ENCODE measurements at regions not wholly inside any gene's neighbourhood (a gene's known extent, or its start where the extent isn't known, plus 50 kb on each side); places are given as distances from the start of the nearest gene placed in this dataset.
"Not testable (repeated sequence)": the region's sequence is repeated elsewhere in the genome, so short reads cannot be mapped to it uniquely, and the experiment has no call there.

- Histone ChIP-seq H3K9me3 (ENCODE audit: control insufficient read depth, insufficient read depth, low read length) (no peaks in the 10 kb centered on the region), H3K4me1 (ENCODE audit: control insufficient read depth, insufficient read depth, low read length) (no peaks in the 10 kb centered on the region), H3K27me3 (ENCODE audit: control insufficient read depth, insufficient read depth, low read length) (no peaks in the 10 kb centered on the region), H3K4me3 (ENCODE audit: low read depth, low read length) (no peak overlapping the region), H3K9ac (ENCODE audit: low read depth, low read length) (no peak overlapping the region), H3K36me3 (ENCODE audit: control insufficient read depth, insufficient read depth, low read length) (no peaks in the 10 kb centered on the region)
These were observed 119.6 kb upstream of the S1PR3 start for GRCh38 chr9:88871669-88872068.

- H3K4me1 ChIP-seq (ENCODE audit: control insufficient read depth, insufficient read depth, low read length), result no peaks in the 10 kb centered on the region
- H3K4me3 ChIP-seq (ENCODE audit: low read depth, low read length), result no peak overlapping the region
- no peak overlapping the region for H3K9ac ChIP-seq (ENCODE audit: low read depth, low read length)
- no peaks in the 10 kb centered on the region for H3K27me3 ChIP-seq (ENCODE audit: control insufficient read depth, insufficient read depth, low read length)
- H3K9me3 ChIP-seq (ENCODE audit: control insufficient read depth, insufficient read depth, low read length), result no peaks in the 10 kb centered on the region
- H3K36me3 ChIP-seq (ENCODE audit: control insufficient read depth, insufficient read depth, low read length), result no peaks in the 10 kb centered on the region
These were observed 118.9 kb upstream of the S1PR3 start for GRCh38 chr9:88872192-88872946.

DNA sequence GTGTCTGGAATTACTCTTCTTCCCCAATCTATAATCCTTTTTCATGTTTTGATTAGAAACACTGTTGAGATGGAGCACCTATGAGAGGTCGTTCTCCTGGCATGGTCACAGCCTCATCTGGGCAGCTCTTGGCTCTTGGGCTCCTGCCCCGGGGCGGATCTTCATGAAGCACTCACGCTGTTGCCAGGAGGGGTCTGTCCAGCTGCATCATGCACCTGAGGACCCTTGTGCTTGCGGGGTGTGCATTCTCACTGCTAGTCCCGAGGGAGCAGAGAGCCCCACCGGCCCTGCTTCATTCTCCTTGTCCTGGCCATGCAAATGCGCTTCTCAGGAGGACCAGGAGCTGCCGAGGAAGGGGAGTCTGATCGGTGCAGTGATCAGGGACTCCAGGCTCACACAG, 117.6 kb upstream of the S1PR3 start:
- no peaks in the 10 kb centered on the region for H3K9me3 ChIP-seq (ENCODE audit: control insufficient read depth, insufficient read depth, low read length)
- H3K9ac ChIP-seq (ENCODE audit: low read depth, low read length), result no peak overlapping the region
- no peak overlapping the region for H3K4me3 ChIP-seq (ENCODE audit: low read depth, low read length)
- H3K36me3 ChIP-seq (ENCODE audit: control insufficient read depth, insufficient read depth, low read length), result no peaks in the 10 kb centered on the region
- no peaks in the 10 kb centered on the region for H3K27me3 ChIP-seq (ENCODE audit: control insufficient read depth, insufficient read depth, low read length)
- H3K4me1 ChIP-seq (ENCODE audit: control insufficient read depth, insufficient read depth, low read length), result no peaks in the 10 kb centered on the region

GRCh38 chr9:88874391-88874790, 116.9 kb upstream of the S1PR3 start:
- Histone ChIP-seq H3K27me3 (ENCODE audit: control insufficient read depth, insufficient read depth, low read length) (no peaks in the 10 kb centered on the region), H3K4me3 (ENCODE audit: low read depth, low read length) (no peak overlapping the region), H3K9me3 (ENCODE audit: control insufficient read depth, insufficient read depth, low read length) (no peaks in the 10 kb centered on the region), H3K36me3 (ENCODE audit: control insufficient read depth, insufficient read depth, low read length) (no peaks in the 10 kb centered on the region), H3K9ac (ENCODE audit: low read depth, low read length) (no peak overlapping the region), H3K4me1 (ENCODE audit: control insufficient read depth, insufficient read depth, low read length) (no peaks in the 10 kb centered on the region)

- Histone ChIP-seq H3K9me3 (ENCODE audit: control insufficient read depth, insufficient read depth, low read length) (no peaks in the 10 kb centered on the region), H3K4me1 (ENCODE audit: control insufficient read depth, insufficient read depth, low read length) (no peaks in the 10 kb centered on the region), H3K9ac (ENCODE audit: low read depth, low read length) (no peak overlapping the region)
These were observed 115.7 kb upstream of the S1PR3 start for GRCh38 chr9:88875400-88876120.

DNA sequence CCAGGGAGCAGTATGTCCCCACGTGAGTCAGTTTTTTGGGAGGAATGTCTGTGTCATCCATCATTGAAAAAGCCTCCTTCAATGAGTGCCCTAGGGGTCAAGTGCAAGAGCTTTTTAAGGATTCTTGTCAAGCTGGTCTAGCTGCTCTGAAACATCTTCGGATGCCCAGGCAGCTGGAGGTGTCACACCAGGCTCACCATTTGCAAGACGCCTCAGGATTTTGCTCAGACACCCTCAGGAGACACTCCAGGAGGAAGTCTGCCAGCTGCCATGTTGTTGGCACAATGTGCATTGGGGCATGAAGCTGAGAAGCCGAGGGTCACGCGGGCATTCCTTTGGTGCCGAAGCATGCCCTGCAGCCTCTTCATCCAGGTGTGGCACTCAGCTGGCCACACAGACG, 111.1 kb upstream of the S1PR3 start:
- H3K9me3 ChIP-seq (ENCODE audit: control insufficient read depth, insufficient read depth, low read length), result no peaks in the 10 kb centered on the region
- H3K9ac ChIP-seq (ENCODE audit: low read depth, low read length), result no peak overlapping the region
- no peak overlapping the region for H3K4me3 ChIP-seq (ENCODE audit: low read depth, low read length)
- H3K27me3 ChIP-seq (ENCODE audit: control insufficient read depth, insufficient read depth, low read length), result no peaks in the 10 kb centered on the region
- H3K4me1 ChIP-seq (ENCODE audit: control insufficient read depth, insufficient read depth, low read length), result no peaks in the 10 kb centered on the region
- no peaks in the 10 kb centered on the region for H3K36me3 ChIP-seq (ENCODE audit: control insufficient read depth, insufficient read depth, low read length)

More at GRCh38 chr9:88875400-88876120, 115.7 kb upstream of the S1PR3 start:
- Histone ChIP-seq H3K4me3 (ENCODE audit: low read depth, low read length) (no peak overlapping the region), H3K36me3 (ENCODE audit: control insufficient read depth, insufficient read depth, low read length) (no peaks in the 10 kb centered on the region), H3K27me3 (ENCODE audit: control insufficient read depth, insufficient read depth, low read length) (no peaks in the 10 kb centered on the region)

GRCh38 chr9:88884291-88884690, 107.0 kb upstream of the S1PR3 start:
- not testable (repeated sequence) for H3K9me3 ChIP-seq (ENCODE audit: control insufficient read depth, insufficient read depth, low read length); H3K27me3 ChIP-seq (ENCODE audit: control insufficient read depth, insufficient read depth, low read length); H3K9ac ChIP-seq (ENCODE audit: low read depth, low read length); H3K4me1 ChIP-seq (ENCODE audit: control insufficient read depth, insufficient read depth, low read length); H3K4me3 ChIP-seq (ENCODE audit: low read depth, low read length); H3K36me3 ChIP-seq (ENCODE audit: control insufficient read depth, insufficient read depth, low read length)

GRCh38 chr9:88886762-88887161, 104.5 kb upstream of the S1PR3 start:
- H3K4me1 ChIP-seq (ENCODE audit: control insufficient read depth, insufficient read depth, low read length); H3K9ac ChIP-seq (ENCODE audit: low read depth, low read length); H3K4me3 ChIP-seq (ENCODE audit: low read depth, low read length); H3K9me3 ChIP-seq (ENCODE audit: control insufficient read depth, insufficient read depth, low read length); H3K27me3 ChIP-seq (ENCODE audit: control insufficient read depth, insufficient read depth, low read length); H3K36me3 ChIP-seq (ENCODE audit: control insufficient read depth, insufficient read depth, low read length): not testable (repeated sequence)

GRCh38 chr9:88889386-88889785, 101.9 kb upstream of the S1PR3 start:
- H3K36me3 ChIP-seq (ENCODE audit: control insufficient read depth, insufficient read depth, low read length), result no peaks in the 10 kb centered on the region
- no peak overlapping the region for H3K9ac ChIP-seq (ENCODE audit: low read depth, low read length)
- no peaks in the 10 kb centered on the region for H3K4me1 ChIP-seq (ENCODE audit: control insufficient read depth, insufficient read depth, low read length)
- H3K27me3 ChIP-seq (ENCODE audit: control insufficient read depth, insufficient read depth, low read length), result no peaks in the 10 kb centered on the region
- H3K9me3 ChIP-seq (ENCODE audit: control insufficient read depth, insufficient read depth, low read length), result no peaks in the 10 kb centered on the region
- no peak overlapping the region for H3K4me3 ChIP-seq (ENCODE audit: low read depth, low read length)

GRCh38 chr9:88890546-88890945, 100.7 kb upstream of the S1PR3 start:
- no peaks in the 10 kb centered on the region for H3K9me3 ChIP-seq (ENCODE audit: control insufficient read depth, insufficient read depth, low read length)
- H3K36me3 ChIP-seq (ENCODE audit: control insufficient read depth, insufficient read depth, low read length), result no peaks in the 10 kb centered on the region
- H3K9ac ChIP-seq (ENCODE audit: low read depth, low read length), result no peak overlapping the region
- H3K27me3 ChIP-seq (ENCODE audit: control insufficient read depth, insufficient read depth, low read length), result no peaks in the 10 kb centered on the region
- no peaks in the 10 kb centered on the region for H3K4me1 ChIP-seq (ENCODE audit: control insufficient read depth, insufficient read depth, low read length)
- no peak overlapping the region for H3K4me3 ChIP-seq (ENCODE audit: low read depth, low read length)

DNA sequence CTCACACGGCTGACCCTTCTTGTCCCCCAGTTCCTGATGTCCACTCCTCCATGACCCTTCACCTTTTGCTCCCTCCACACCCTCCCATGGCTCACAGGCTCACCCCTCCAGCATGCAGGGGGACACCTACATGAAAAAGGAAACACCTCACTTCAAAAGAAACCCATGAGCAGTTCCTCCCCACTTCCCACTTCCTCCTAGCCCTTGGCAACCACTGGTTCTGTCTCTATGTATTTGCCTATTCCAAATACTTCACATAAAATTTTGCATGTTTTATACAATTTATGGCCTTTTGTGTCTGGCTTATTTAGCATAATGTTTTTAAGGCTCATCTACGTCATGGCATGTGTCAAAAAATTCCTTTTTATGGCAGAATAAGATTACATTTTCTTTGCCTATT, 100.2 kb upstream of the S1PR3 start:
- no peak overlapping the region for H3K4me3 ChIP-seq (ENCODE audit: low read depth, low read length)
- no peaks in the 10 kb centered on the region for H3K9me3 ChIP-seq (ENCODE audit: control insufficient read depth, insufficient read depth, low read length)
- H3K9ac ChIP-seq (ENCODE audit: low read depth, low read length), result no peak overlapping the region
- no peaks in the 10 kb centered on the region for H3K27me3 ChIP-seq (ENCODE audit: control insufficient read depth, insufficient read depth, low read length)
- H3K4me1 ChIP-seq (ENCODE audit: control insufficient read depth, insufficient read depth, low read length), result no peaks in the 10 kb centered on the region
- H3K36me3 ChIP-seq (ENCODE audit: control insufficient read depth, insufficient read depth, low read length), result no peaks in the 10 kb centered on the region

DNA sequence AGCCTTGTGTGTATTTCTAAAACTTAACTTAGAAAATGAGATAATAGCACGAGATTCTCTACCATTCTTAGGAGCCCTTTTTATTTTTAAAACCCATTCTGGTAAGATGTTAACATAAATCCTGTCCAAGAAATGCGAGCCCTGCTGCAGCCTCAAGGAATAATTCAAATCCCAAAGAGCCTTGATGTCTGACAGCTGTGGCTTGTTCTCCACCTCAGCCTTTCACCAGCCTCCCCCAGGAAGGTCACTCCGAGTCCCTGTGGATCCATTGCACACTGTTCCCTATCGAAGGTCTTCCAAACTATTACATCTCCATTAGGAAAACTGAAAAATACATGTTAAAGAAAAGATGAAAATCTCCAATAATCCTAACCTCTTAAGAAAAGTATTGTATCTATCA, 98.5 kb upstream of the S1PR3 start:
- Histone ChIP-seq H3K9me3 (ENCODE audit: control insufficient read depth, insufficient read depth, low read length) (no peaks in the 10 kb centered on the region), H3K4me1 (ENCODE audit: control insufficient read depth, insufficient read depth, low read length) (no peaks in the 10 kb centered on the region), H3K4me3 (ENCODE audit: low read depth, low read length) (no peak overlapping the region), H3K9ac (ENCODE audit: low read depth, low read length) (no peak overlapping the region), H3K36me3 (ENCODE audit: control insufficient read depth, insufficient read depth, low read length) (no peaks in the 10 kb centered on the region), H3K27me3 (ENCODE audit: control insufficient read depth, insufficient read depth, low read length) (no peaks in the 10 kb centered on the region)

Data from iPS-15b (cell line).